Dendritic cell treated with granulocyte-macrophage colony-stimulating factor and Interleukin-4, amounts not matched to agents 40 ng/mL and 50 ng/mL, for 4 days (primary cell): ENCODE measurements at regions not wholly inside any gene's neighbourhood (a gene's known extent, or its start where the extent isn't known, plus 50 kb on each side); places are given as distances from the start of the nearest gene placed in this dataset.

Experiments used
- H3K27ac Mint-ChIP-seq: one replicate; pipeline ENCODE4 v1.8.0; 2022; ENCODE audit warnings: mild to moderate bottlenecking, mixed read lengths
- H3K27me3 Mint-ChIP-seq: one replicate; pipeline ENCODE4 v1.8.0; 2022; ENCODE audit warnings: mild to moderate bottlenecking, mixed read lengths
- H3K36me3 Mint-ChIP-seq: one replicate; pipeline ENCODE4 v1.8.0; 2022; ENCODE audit warnings: low read depth, mixed read lengths
- H3K4me1 Mint-ChIP-seq: one replicate; pipeline ENCODE4 v1.8.0; 2022; ENCODE audit warnings: low read depth, mixed read lengths
- H3K4me3 Mint-ChIP-seq: one replicate; pipeline ENCODE4 v1.8.0; 2022; ENCODE audit warnings: mild to moderate bottlenecking, moderate library complexity, mixed read lengths
- H3K9me3 Mint-ChIP-seq: one replicate; pipeline ENCODE4 v1.8.0; 2022; ENCODE audit warnings: mixed read lengths
- intact Hi-C: fragments of 100-400 bp; cut with micrococcal nuclease; formaldehyde crosslinking; loops from one replicate; pipeline ENCODE4 v1.15.0; 2022

GRCh38 chr9:115599898-115600297, 481.9 kb upstream of the TNC start:
- H3K4me1 Mint-ChIP-seq, result no peaks in the 10 kb centered on the region

GRCh38 chr9:115601434-115601833, 483.5 kb upstream of the TNC start:
- H3K9me3 Mint-ChIP-seq, result no peaks in the 10 kb centered on the region
- H3K36me3 Mint-ChIP-seq, result no peaks in the 10 kb centered on the region
- H3K27me3 Mint-ChIP-seq, result peaks cover 6% of the 10 kb centered on the region
- H3K27ac Mint-ChIP-seq, result no peak overlapping the region
- no peaks in the 10 kb centered on the region for H3K4me1 Mint-ChIP-seq
- no peak overlapping the region for H3K4me3 Mint-ChIP-seq
- intact Hi-C loops, result no loop called here

More at GRCh38 chr9:115599898-115600297, 481.9 kb upstream of the TNC start:
- H3K4me3 Mint-ChIP-seq, result no peak overlapping the region
- intact Hi-C loops, result no loop called here
- H3K9me3 Mint-ChIP-seq, result no peaks in the 10 kb centered on the region
- peaks cover 9% of the 10 kb centered on the region for H3K27me3 Mint-ChIP-seq
- no peaks in the 10 kb centered on the region for H3K36me3 Mint-ChIP-seq
- no peak overlapping the region for H3K27ac Mint-ChIP-seq

GRCh38 chr9:115604831-115605483, 487.0 kb upstream of the TNC start:
- H3K27ac Mint-ChIP-seq, result no peak overlapping the region
- intact Hi-C loops, result no loop called here
- H3K4me3 Mint-ChIP-seq, result no peak overlapping the region
- no peaks in the 10 kb centered on the region for H3K27me3 Mint-ChIP-seq
- no peaks in the 10 kb centered on the region for H3K36me3 Mint-ChIP-seq
- H3K9me3 Mint-ChIP-seq, result no peaks in the 10 kb centered on the region
- H3K4me1 Mint-ChIP-seq, result no peaks in the 10 kb centered on the region

GRCh38 chr9:115606838-115607237, 488.9 kb upstream of the TNC start:
- intact Hi-C loops, result no loop called here
- Mint-ChIP-seq H3K9me3 (no peaks in the 10 kb centered on the region), H3K36me3 (no peaks in the 10 kb centered on the region), H3K27me3 (no peaks in the 10 kb centered on the region), H3K4me3 (no peak overlapping the region), H3K4me1 (no peaks in the 10 kb centered on the region), H3K27ac (no peak overlapping the region)

GRCh38 chr9:115614326-115614999, 496.5 kb upstream of the TNC start:
- no peak overlapping the region for H3K27ac Mint-ChIP-seq

GRCh38 chr9:115615000-115615401, 497.0 kb upstream of the TNC start:
- Mint-ChIP-seq H3K9me3 (peaks cover 15% of the 10 kb centered on the region), H3K27me3 (no peaks in the 10 kb centered on the region), H3K4me3 (no peak overlapping the region), H3K4me1 (no peaks in the 10 kb centered on the region), H3K27ac (no peak overlapping the region), H3K36me3 (no peaks in the 10 kb centered on the region)
- intact Hi-C loops, result no loop called here

More at GRCh38 chr9:115614326-115614999, 496.5 kb upstream of the TNC start:
- Mint-ChIP-seq H3K27me3 (no peaks in the 10 kb centered on the region), H3K4me3 (no peak overlapping the region), H3K9me3 (peaks cover 14% of the 10 kb centered on the region), H3K36me3 (no peaks in the 10 kb centered on the region), H3K4me1 (no peaks in the 10 kb centered on the region)
- intact Hi-C loops, result no loop called here

- Mint-ChIP-seq H3K4me1 (no peaks in the 10 kb centered on the region), H3K27me3 (no peaks in the 10 kb centered on the region), H3K36me3 (no peaks in the 10 kb centered on the region), H3K27ac (no peak overlapping the region), H3K9me3 (peaks cover 25% of the 10 kb centered on the region), H3K4me3 (no peak overlapping the region)
- intact Hi-C loops, result no loop called here
Measured at GRCh38 chr9:115615821-115616665, 498.1 kb upstream of the TNC start.

- H3K9me3 Mint-ChIP-seq, result peaks cover 32% of the 10 kb centered on the region
- intact Hi-C loops, result no loop called here
- H3K4me3 Mint-ChIP-seq, result no peak overlapping the region
- H3K27me3 Mint-ChIP-seq, result no peaks in the 10 kb centered on the region
- no peak overlapping the region for H3K27ac Mint-ChIP-seq
- no peaks in the 10 kb centered on the region for H3K4me1 Mint-ChIP-seq
- no peaks in the 10 kb centered on the region for H3K36me3 Mint-ChIP-seq
Measured at GRCh38 chr9:115616666-115617239, 498.8 kb upstream of the TNC start.

GRCh38 chr9:115625251-115625650, 507.3 kb upstream of the TNC start:
- no peaks in the 10 kb centered on the region for H3K27me3 Mint-ChIP-seq
- H3K4me3 Mint-ChIP-seq, result no peak overlapping the region
- no peak overlapping the region for H3K27ac Mint-ChIP-seq
- H3K4me1 Mint-ChIP-seq, result no peaks in the 10 kb centered on the region
- no peaks in the 10 kb centered on the region for H3K36me3 Mint-ChIP-seq
- intact Hi-C loops, result no loop called here
- H3K9me3 Mint-ChIP-seq, result peaks cover 19% of the 10 kb centered on the region

- H3K9me3 Mint-ChIP-seq, result peaks cover 12% of the 10 kb centered on the region
- no peak overlapping the region for H3K27ac Mint-ChIP-seq
- no peaks in the 10 kb centered on the region for H3K36me3 Mint-ChIP-seq
- no peaks in the 10 kb centered on the region for H3K4me1 Mint-ChIP-seq
- intact Hi-C loops, result no loop called here
- no peaks in the 10 kb centered on the region for H3K27me3 Mint-ChIP-seq
- no peak overlapping the region for H3K4me3 Mint-ChIP-seq
Measured at GRCh38 chr9:115625954-115626353, 508.0 kb upstream of the TNC start.

- no peaks in the 10 kb centered on the region for H3K27me3 Mint-ChIP-seq
- no peak overlapping the region for H3K27ac Mint-ChIP-seq
- no peaks in the 10 kb centered on the region for H3K9me3 Mint-ChIP-seq
- intact Hi-C loops, result no loop called here
- no peak overlapping the region for H3K4me3 Mint-ChIP-seq
- no peaks in the 10 kb centered on the region for H3K36me3 Mint-ChIP-seq
- H3K4me1 Mint-ChIP-seq, result no peaks in the 10 kb centered on the region
Measured at GRCh38 chr9:115627511-115627910, 509.6 kb upstream of the TNC start.

- intact Hi-C loops, result no loop called here
- Mint-ChIP-seq H3K27ac (no peak overlapping the region), H3K9me3 (no peaks in the 10 kb centered on the region), H3K4me1 (no peaks in the 10 kb centered on the region), H3K36me3 (no peaks in the 10 kb centered on the region), H3K27me3 (no peaks in the 10 kb centered on the region), H3K4me3 (no peak overlapping the region)
Measured at GRCh38 chr9:115628426-115628825, 510.5 kb upstream of the TNC start.

GRCh38 chr9:115629879-115630840, 512.2 kb upstream of the TNC start:
- no peaks in the 10 kb centered on the region for H3K9me3 Mint-ChIP-seq
- no peak overlapping the region for H3K27ac Mint-ChIP-seq
- H3K4me1 Mint-ChIP-seq, result no peaks in the 10 kb centered on the region
- H3K27me3 Mint-ChIP-seq, result no peaks in the 10 kb centered on the region
- H3K36me3 Mint-ChIP-seq, result no peaks in the 10 kb centered on the region
- intact Hi-C loops, result no loop called here
- H3K4me3 Mint-ChIP-seq, result no peak overlapping the region
